HepG2 (cell line): ENCODE measurements at regions not wholly inside any gene's neighbourhood (a gene's known extent, or its start where the extent isn't known, plus 50 kb on each side); places are given as distances from the start of the nearest gene placed in this dataset.

Experiments
- ATF7 ChIP-seq, 2 experiments: fragments of 450-650 bp in 1 of 2; sonication (generic) in 1 of 2; formaldehyde crosslinking in 1 of 2; IDR thresholded peaks; 2 replicates each; pipeline versions ENCODE4 v1.4.0 to v1.6.1; 2016 to 2020; ENCODE audit warnings: antibody characterized with exemption in 1 of 2, mild to moderate bottlenecking in 1 of 2, missing genetic modification reagents in 1 of 2
- FOXC1 ChIP-seq: sonication (generic); formaldehyde crosslinking; IDR thresholded peaks from 2 replicates; pipeline ENCODE4 v1.8.0; 2022; ENCODE audit warnings: mild to moderate bottlenecking, missing genetic modification reagents, borderline replicate concordance
- MATR3 ChIP-seq: sonication (generic); formaldehyde crosslinking; IDR thresholded peaks from 2 replicates; pipeline ENCODE4 v1.4.0; 2020; ENCODE audit warnings: missing genetic modification reagents
- SETDB1 ChIP-seq: sonication (generic); formaldehyde crosslinking; IDR thresholded peaks from 2 replicates; pipeline ENCODE4 v1.5.1; 2020; ENCODE audit warnings: missing genetic modification reagents, mild to moderate bottlenecking, borderline replicate concordance
- ZNF646 ChIP-seq: sonication (generic); formaldehyde crosslinking; IDR thresholded peaks from 2 replicates; pipeline ENCODE4 v1.9.0; 2021; ENCODE audit warnings: mild to moderate bottlenecking, missing genetic modification reagents
- TF ChIP-seq, protein P1 (sequence below): sonication (generic); formaldehyde crosslinking; IDR thresholded peaks from 2 replicates; pipeline ENCODE4 v1.4.0; 2020; ENCODE audit warnings: missing genetic modification reagents

- TF ChIP-seq ZNF646 (CRISPR knock-in tag) (no peak), MATR3 (CRISPR knock-in tag) (no peak), SETDB1 (CRISPR knock-in tag) (no peak), FOXC1 (CRISPR knock-in tag) (no peak), ATF7 (IDR thresholded peaks at IDR 0.05) (no peak), ATF7 (CRISPR knock-in tag; IDR thresholded peaks at IDR 0.05) (no peak)
- TF ChIP-seq, protein P1, sequence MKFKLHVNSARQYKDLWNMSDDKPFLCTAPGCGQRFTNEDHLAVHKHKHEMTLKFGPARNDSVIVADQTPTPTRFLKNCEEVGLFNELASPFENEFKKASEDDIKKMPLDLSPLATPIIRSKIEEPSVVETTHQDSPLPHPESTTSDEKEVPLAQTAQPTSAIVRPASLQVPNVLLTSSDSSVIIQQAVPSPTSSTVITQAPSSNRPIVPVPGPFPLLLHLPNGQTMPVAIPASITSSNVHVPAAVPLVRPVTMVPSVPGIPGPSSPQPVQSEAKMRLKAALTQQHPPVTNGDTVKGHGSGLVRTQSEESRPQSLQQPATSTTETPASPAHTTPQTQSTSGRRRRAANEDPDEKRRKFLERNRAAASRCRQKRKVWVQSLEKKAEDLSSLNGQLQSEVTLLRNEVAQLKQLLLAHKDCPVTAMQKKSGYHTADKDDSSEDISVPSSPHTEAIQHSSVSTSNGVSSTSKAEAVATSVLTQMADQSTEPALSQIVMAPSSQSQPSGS (CRISPR knock-in tag): no peak
- TF ChIP-seq, all 625 proteins: peak for 0
Observed at GRCh38 chr1:193525917-193526710, 339.7 kb upstream of the B3GALT2 start (continued).
